Stimulated activated CD4-positive, alpha-beta T cell treated with anti-CD3 and anti-CD28 coated beads, Interleukin-12 subunit alpha, Interleukin-12 subunit beta, amount 100 ng/mL, for 24 hours (primary cell): ENCODE measurements at regions not wholly inside any gene's neighbourhood (a gene's known extent, or its start where the extent isn't known, plus 50 kb on each side); places are given as distances from the start of the nearest gene placed in this dataset.

Source experiments
- DNase-seq, 2 experiments: peaks; one replicate each; pipeline ENCODE4 v3.0.0-alpha.2; 2020; ENCODE audit warnings: low read depth in 2 of 2

GRCh38 chr2:221050020-221050795 is 521.9 kb downstream of the EPHA4 start:
- DNase-seq, result no peak

GRCh38 chr2:221051162-221051561 is 520.9 kb downstream of the EPHA4 start:
- no peak for DNase-seq

- DNase-seq, result no peak
Measured at GRCh38 chr2:221060376-221060775, 511.7 kb downstream of the EPHA4 start.

GRCh38 chr2:221063568-221063967 is 508.5 kb downstream of the EPHA4 start:
- no peak for DNase-seq

GRCh38 chr2:221064058-221064854 is 507.8 kb downstream of the EPHA4 start:
- DNase-seq, result no peak

GRCh38 chr2:221064880-221065279 is 507.2 kb downstream of the EPHA4 start:
- DNase-seq, result no peak

GRCh38 chr2:221068123-221068522 is 504.0 kb downstream of the EPHA4 start:
- DNase-seq, result no peak

GRCh38 chr2:221070106-221070505 is 502.0 kb downstream of the EPHA4 start:
- no peak for DNase-seq

GRCh38 chr2:221073326-221074049 is 498.6 kb downstream of the EPHA4 start:
- DNase-seq, result no peak

GRCh38 chr2:221074238-221074637 is 497.9 kb downstream of the EPHA4 start:
- DNase-seq, result no peak

GRCh38 chr2:221075203-221075602 is 496.9 kb downstream of the EPHA4 start:
- no peak for DNase-seq

- DNase-seq, result no peak
Measured at GRCh38 chr2:221077251-221077650, 494.9 kb downstream of the EPHA4 start.

- no peak for DNase-seq
Measured at GRCh38 chr2:221077799-221078198, 494.3 kb downstream of the EPHA4 start.

- DNase-seq, result no peak
Measured at GRCh38 chr2:221085341-221085900, 486.7 kb downstream of the EPHA4 start.

- DNase-seq, result no peak
Measured at GRCh38 chr2:221085936-221086335, 486.2 kb downstream of the EPHA4 start.

- no peak for DNase-seq
Measured at GRCh38 chr2:221087779-221088178, 484.3 kb downstream of the EPHA4 start.

GRCh38 chr2:221088506-221088905 is 483.6 kb downstream of the EPHA4 start:
- DNase-seq, result no peak

- DNase-seq, result no peak
Measured at GRCh38 chr2:221095356-221095755, 476.7 kb downstream of the EPHA4 start.

- no peak for DNase-seq
Measured at GRCh38 chr2:221096706-221097567, 475.2 kb downstream of the EPHA4 start.

GRCh38 chr2:221097568-221097915 is 474.6 kb downstream of the EPHA4 start:
- DNase-seq, result no peak

- no peak for DNase-seq
Measured at GRCh38 chr2:221097949-221098348, 474.2 kb downstream of the EPHA4 start.
